HG03439 (cell line): ENCODE measurements at regions not wholly inside any gene's neighbourhood (a gene's known extent, or its start where the extent isn't known, plus 50 kb on each side); places are given as distances from the start of the nearest gene placed in this dataset.

Experiments used
- ATAC-seq: cut with Tn5 transposase; IDR thresholded peaks from one replicate; pipeline ENCODE4 v1.9.1; 2021; ENCODE audit warnings: mild to moderate bottlenecking, moderate library complexity; ENCODE audit not compliant: unreplicated experiment

DNA sequence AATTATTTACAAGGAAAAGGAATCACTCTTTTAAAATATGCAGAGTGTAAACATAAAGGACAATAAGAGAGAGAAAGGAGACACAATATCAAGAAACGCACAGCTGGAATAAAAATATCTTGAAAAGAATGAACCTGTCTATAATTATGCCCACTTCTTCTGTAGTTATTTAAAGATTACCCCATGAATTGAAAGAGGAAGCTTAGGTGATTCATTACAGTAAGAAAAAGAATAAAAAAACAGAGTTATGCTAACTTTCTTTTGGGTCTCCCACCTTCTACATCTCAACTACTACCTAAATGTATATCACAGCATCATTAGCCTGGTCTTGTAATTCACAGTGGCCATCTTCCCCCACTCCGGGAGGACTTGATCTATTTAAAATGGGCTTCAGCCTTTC lies 182.1 kb downstream of the MRPL39 start:
- ATAC-seq, result no peak

- no peak for ATAC-seq
Measured at GRCh38 chr21:25424634-25425033, 182.6 kb downstream of the MRPL39 start.

DNA sequence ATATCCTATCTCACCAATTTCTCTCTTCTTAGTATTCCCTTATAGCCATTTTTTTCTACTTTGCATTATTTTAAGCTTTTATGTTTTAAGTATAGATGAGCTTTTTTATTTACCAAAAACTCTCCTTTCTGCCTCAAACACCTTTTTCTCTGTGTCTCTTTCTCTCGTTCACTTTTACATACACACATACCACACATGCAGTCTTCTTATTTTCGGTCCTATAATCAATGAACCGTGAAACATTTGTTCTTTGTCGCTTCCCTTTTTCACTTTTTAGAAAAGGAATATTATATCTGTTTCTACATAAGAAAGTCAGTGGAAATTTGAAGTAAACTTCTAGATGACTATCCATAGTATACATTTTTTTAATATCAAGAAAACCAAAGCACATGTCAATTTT lies 183.2 kb downstream of the MRPL39 start:
- ATAC-seq, result no peak

GRCh38 chr21:25422610-25423608 lies 184.4 kb downstream of the MRPL39 start:
- ATAC-seq, result no peak

- ATAC-seq, result peak; percentile 68
Measured at GRCh38 chr21:25421321-25422028, 185.8 kb downstream of the MRPL39 start.

DNA sequence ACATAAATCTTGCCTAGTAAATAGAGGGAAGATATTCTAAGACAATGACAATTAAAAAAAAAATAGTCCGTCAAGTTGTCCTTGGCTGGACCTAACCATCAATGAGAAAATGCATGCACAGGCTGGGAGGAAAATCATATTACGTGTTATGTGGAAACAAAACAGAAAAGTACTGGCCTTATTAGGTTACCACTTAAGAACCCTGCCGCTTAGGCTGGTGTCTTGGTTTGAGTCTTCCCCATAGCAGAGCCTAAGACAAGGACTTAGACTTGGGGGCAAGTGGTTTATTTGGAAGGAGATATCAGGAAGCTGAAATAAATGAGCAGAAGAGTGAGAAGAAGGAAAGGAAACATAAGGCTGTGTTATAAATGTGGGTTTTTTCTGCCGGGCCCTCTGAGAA lies 186.4 kb downstream of the MRPL39 start:
- ATAC-seq, result no peak

- ATAC-seq, result no peak
Measured at GRCh38 chr21:25416669-25417068, 190.6 kb downstream of the MRPL39 start.

- ATAC-seq, result no peak
Measured at GRCh38 chr21:25412100-25412499, 195.2 kb downstream of the MRPL39 start.

GRCh38 chr21:25409978-25410377 lies 197.3 kb downstream of the MRPL39 start:
- ATAC-seq, result no peak

- no peak for ATAC-seq
Measured at GRCh38 chr21:25408666-25409065, 198.6 kb downstream of the MRPL39 start.

DNA sequence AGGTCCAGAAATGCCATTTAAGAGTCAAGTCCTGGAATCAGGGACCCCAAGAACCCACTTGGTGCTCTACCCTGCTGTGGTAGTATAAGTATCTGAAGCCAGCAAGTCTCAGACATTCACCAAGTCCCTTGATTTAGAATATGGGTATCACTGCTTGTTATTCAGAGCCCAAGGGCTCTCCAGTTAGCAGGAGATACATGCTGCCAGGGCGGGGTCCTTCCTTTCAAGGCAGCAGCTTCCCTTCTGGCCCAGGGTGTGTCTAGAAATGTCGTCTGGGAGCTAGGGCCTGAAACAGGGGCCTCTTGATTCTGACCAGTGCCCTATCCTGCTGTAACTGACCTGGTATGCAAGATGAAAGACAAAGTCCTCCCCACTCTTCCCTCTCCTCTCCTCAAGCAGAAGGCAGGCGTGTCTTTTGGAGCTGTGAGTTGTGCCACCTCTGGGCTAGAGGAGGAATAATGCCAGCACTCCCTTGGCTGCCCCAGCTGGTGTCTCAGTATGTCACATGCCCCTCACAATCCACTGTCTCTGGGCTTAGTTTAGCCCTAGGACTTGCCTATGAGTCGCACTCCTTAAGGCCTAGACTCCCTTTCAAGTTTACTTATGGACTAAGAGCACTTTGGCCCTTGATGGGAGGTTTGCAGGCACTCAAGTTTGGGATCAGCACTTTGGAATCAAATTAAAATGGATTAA lies 200.2 kb downstream of the MRPL39 start:
- ATAC-seq, result no peak

- no peak for ATAC-seq
Measured at GRCh38 chr21:25405984-25406383, 201.3 kb downstream of the MRPL39 start.

DNA sequence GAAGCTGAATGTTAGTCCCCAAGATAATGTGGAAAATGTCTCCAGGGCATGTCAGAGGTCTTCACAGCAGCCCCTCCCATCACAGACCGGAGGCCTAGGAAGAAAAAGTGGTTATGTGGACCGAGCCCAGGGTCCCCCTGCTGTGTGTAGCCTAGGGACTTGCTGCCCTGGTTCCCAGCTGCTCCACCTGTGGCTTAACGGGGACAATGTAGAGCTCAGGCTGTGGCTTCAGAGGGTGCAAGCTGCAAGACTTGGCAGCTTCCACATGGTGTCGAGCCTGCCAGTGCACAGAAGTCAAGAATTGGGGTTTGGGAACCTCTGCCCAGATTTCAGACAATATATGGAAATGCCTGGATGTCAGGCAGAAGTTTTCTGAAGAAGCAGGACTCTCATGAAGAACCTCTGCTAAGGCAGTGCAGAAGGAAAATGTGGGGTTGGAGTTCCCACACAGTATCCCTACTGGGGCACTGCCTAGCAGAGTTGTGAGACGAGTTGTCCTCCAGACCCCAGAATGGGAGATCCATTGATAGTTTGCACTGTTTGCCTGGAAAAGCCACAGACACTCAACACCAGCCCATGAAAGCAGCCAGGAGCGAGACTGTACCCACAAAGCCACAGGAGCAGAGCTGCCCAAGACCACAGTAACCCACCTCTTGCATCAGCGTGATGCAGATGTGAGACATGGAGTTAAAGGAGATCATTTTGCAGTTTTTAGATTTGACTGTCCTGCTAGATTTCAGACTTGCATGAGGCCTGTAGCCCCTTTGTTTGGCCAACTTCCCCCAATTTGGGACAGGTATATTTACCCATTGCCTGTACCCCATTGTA lies 204.9 kb downstream of the MRPL39 start:
- ATAC-seq, result no peak

- ATAC-seq, result no peak
Measured at GRCh38 chr21:25400427-25400826, 206.9 kb downstream of the MRPL39 start.

DNA sequence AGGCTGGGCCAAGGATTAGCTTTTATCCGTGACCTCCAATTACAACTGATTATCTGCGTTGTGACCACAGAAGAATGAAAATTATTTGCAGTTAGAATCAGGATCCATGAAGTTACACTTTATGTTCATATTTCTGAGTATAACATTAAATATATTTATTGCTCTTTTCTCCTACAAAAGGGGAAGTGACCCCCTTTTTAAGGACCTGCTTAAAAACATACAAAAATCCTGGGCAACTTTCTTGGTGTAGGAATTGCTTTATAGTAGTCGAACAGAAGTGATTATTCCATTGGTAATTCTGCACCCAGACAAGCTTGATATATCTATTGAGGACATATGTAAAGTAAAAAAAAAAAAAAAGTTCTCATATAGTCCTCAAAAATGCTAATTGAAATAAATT lies 208.7 kb downstream of the MRPL39 start:
- no peak for ATAC-seq

GRCh38 chr21:25396135-25396711 lies 211.1 kb downstream of the MRPL39 start:
- peak; percentile 88 for ATAC-seq

DNA sequence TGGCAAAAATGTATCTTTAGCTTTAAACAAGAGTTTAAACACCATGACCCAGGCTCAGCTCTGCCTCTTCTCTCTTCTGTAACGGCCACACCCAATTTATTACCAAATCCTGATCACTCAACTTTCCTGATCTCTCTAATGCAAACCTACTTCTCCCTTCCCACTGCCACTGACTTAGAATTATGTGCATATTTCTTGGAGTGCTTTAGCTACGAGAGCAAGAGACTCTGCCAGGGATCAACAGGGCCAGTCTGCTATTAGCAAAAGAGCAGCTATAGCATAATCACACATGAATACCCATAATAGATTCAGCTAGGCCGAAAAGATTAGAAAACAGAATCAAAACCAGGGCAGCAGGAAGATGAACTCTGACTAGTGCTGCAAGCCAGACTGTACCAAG lies 215.5 kb downstream of the MRPL39 start:
- ATAC-seq, result no peak

DNA sequence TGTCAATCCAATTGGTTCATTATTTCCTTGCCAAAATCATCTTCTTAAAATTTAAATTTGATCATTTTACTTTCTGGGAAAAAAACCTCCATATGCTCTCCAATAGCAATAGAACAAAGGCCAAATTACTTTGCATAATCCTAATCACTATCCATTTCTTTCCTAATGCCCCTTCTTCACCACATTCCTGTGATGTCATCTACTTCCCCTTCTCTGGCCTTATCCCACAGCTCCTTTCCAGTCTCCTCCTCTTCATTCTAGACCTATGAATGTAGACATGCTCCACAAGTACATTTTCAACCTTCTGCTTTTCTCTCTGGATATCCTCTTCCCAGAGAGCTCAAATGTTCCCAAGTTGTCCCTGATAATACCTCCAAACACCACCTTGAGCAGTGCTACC lies 216.6 kb downstream of the MRPL39 start:
- no peak for ATAC-seq

- ATAC-seq, result no peak
Measured at GRCh38 chr21:25387665-25388064, 219.6 kb downstream of the MRPL39 start.

DNA sequence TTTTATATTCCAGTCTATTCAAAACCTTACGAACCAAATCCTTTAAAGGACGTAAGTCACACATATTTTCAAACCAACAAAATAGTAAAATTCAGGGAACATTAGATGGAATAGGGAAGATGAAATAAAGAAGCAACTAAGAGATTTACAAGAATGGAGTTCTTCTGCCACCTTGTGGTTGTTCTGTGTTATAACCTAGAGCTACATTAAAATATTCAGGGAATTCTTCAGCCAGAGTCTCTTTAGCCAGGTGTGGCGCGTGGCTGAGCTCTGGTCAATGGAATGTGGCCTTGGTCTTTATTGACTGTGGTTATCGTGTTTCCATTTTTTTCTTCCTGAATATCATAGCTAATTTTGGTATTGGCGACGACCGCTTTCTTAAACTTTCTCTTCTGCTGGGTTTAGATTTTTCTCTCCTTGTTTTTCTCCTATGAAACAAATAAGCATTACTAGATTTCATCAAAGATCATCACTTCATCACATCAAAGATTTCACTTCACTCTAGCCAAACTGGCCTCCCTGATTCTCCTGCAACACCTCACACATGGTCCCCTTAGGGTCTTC lies 221.3 kb downstream of the MRPL39 start:
- ATAC-seq, result no peak
